Liver (tissue), 8 donors: ENCODE measurements at regions not wholly inside any gene's neighbourhood (a gene's known extent, or its start where the extent isn't known, plus 50 kb on each side); places are given as distances from the start of the nearest gene placed in this dataset.

Experiments used
- DNase-seq: peaks from one replicate; pipeline ENCODE4 v3.0.0-alpha.2; 2017; ENCODE audit warnings: low spot score
- H3K27ac ChIP-seq, 2 donors: one replicate each; pipeline ENCODE4 v1.7.0; 2013; ENCODE audit warnings: inconsistent platforms in 2 of 2, low read length in 2 of 2, control low read depth in 1 of 2, low read depth in 1 of 2, mild to moderate bottlenecking in 1 of 2
- H3K27me3 ChIP-seq, 4 donors: one replicate each; pipeline versions ENCODE4 v1.6.1 to v1.7.0; 2013; ENCODE audit warnings: low read length in 3 of 4, inconsistent platforms in 1 of 4, mild to moderate bottlenecking in 1 of 4, moderate library complexity in 1 of 4; ENCODE audit not compliant: control insufficient read depth in 4 of 4, insufficient read depth in 4 of 4
- H3K36me3 ChIP-seq, 4 donors: one replicate each; pipeline versions ENCODE4 v1.6.1 to v1.7.0; 2013; ENCODE audit warnings: low read length in 3 of 4, mild to moderate bottlenecking in 3 of 4, low read depth in 1 of 4, moderate library complexity in 1 of 4; ENCODE audit not compliant: control insufficient read depth in 4 of 4, insufficient read depth in 3 of 4
- H3K4me1 ChIP-seq, 4 donors: one replicate each; pipeline versions ENCODE4 v1.6.1 to v1.7.0; 2013; ENCODE audit warnings: low read length in 3 of 4, mild to moderate bottlenecking in 3 of 4, moderate library complexity in 1 of 4; ENCODE audit not compliant: control insufficient read depth in 4 of 4, insufficient read depth in 4 of 4
- H3K4me3 ChIP-seq, 3 donors: one replicate each; pipeline versions ENCODE4 v1.6.1 to v1.7.0; 2013; ENCODE audit warnings: low read length in 3 of 3, control low read depth in 1 of 3, low read depth in 1 of 3, mild to moderate bottlenecking in 1 of 3
- H3K9ac ChIP-seq, 2 donors: one replicate each; pipeline ENCODE4 v1.7.0; 2013; ENCODE audit warnings: low read length in 2 of 2, mild to moderate bottlenecking in 2 of 2, moderate library complexity in 2 of 2, control low read depth in 1 of 2, low read depth in 1 of 2
- H3K9me3 ChIP-seq, 4 donors: one replicate each; pipeline versions ENCODE4 v1.6.1 to v1.7.0; 2013; ENCODE audit warnings: low read length in 3 of 4; ENCODE audit not compliant: control insufficient read depth in 4 of 4
- CTCF ChIP-seq: fragments of 150-350 bp; IDR thresholded peaks from 2 replicates; pipeline ENCODE4 v1.5.1; 2017; ENCODE audit warnings: improper control_type of control experiment, low read depth, low read length; ENCODE audit not compliant: missing input control
- EGR1 ChIP-seq, 2 donors: IDR thresholded peaks; 2 replicates each; pipeline ENCODE4 v1.6.1; 2016 to 2018; ENCODE audit warnings: antibody characterized with exemption in 2 of 2, low read depth in 2 of 2
- FOXA2 ChIP-seq: IDR thresholded peaks from 2 replicates; pipeline ENCODE4 v1.6.1; 2016; ENCODE audit warnings: antibody characterized with exemption
- JUND ChIP-seq, 2 donors: IDR thresholded peaks; 2 replicates each; pipeline ENCODE4 v1.6.1; 2016; ENCODE audit warnings: antibody characterized with exemption in 2 of 2
- NR2F2 ChIP-seq: IDR thresholded peaks from 2 replicates; pipeline ENCODE4 v1.6.1; 2016; ENCODE audit warnings: antibody characterized with exemption
- WGBS: extraction: QIAGEN DNeasy Blood & Tissue Kit; methylation state at CpG from one replicate; pipeline ENCODE4 v1.1.7; 2013; 5-methylcytosine and 5-hydroxymethylcytosine counted together
- TF ChIP-seq, protein P1 (sequence below): IDR thresholded peaks from 2 replicates; pipeline ENCODE4 v1.6.1; 2016; ENCODE audit warnings: antibody characterized with exemption, mild to moderate bottlenecking
- TF ChIP-seq, protein P2 (sequence below): IDR thresholded peaks from 2 replicates; pipeline ENCODE4 v1.6.1; 2016; ENCODE audit warnings: antibody characterized with exemption
- donor health status: healthy.
- donor health status: healthy.
- donor health status: healthy.
- donor health status: healthy.
- donor health status: healthy.

DNA sequence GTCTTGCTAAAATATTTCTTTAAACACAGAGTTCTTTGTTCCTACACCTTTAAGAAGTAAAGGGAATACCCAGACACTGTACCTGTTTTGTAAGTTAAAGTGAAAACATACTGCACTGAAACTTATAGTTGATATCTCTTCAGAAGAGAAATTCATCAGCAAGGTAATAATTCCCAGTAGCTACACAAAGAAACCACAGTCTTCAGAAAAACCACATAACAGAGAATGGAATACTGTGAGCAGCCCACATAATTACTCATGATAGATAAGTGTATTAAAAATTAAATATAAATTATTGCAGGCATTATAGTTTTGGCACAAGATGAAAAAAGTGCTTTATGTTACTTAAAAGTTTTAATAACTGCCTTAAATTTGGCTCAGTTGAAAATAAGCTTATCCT is 276.6 kb downstream of the SETD4 start (continued):
- TF ChIP-seq, protein P1, sequence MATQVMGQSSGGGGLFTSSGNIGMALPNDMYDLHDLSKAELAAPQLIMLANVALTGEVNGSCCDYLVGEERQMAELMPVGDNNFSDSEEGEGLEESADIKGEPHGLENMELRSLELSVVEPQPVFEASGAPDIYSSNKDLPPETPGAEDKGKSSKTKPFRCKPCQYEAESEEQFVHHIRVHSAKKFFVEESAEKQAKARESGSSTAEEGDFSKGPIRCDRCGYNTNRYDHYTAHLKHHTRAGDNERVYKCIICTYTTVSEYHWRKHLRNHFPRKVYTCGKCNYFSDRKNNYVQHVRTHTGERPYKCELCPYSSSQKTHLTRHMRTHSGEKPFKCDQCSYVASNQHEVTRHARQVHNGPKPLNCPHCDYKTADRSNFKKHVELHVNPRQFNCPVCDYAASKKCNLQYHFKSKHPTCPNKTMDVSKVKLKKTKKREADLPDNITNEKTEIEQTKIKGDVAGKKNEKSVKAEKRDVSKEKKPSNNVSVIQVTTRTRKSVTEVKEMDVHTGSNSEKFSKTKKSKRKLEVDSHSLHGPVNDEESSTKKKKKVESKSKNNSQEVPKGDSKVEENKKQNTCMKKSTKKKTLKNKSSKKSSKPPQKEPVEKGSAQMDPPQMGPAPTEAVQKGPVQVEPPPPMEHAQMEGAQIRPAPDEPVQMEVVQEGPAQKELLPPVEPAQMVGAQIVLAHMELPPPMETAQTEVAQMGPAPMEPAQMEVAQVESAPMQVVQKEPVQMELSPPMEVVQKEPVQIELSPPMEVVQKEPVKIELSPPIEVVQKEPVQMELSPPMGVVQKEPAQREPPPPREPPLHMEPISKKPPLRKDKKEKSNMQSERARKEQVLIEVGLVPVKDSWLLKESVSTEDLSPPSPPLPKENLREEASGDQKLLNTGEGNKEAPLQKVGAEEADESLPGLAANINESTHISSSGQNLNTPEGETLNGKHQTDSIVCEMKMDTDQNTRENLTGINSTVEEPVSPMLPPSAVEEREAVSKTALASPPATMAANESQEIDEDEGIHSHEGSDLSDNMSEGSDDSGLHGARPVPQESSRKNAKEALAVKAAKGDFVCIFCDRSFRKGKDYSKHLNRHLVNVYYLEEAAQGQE: no peak
- TF ChIP-seq EGR1 (IDR thresholded peaks at IDR 0.05; ENCODE audit: low read depth in 2 of 2): no peak

DNA sequence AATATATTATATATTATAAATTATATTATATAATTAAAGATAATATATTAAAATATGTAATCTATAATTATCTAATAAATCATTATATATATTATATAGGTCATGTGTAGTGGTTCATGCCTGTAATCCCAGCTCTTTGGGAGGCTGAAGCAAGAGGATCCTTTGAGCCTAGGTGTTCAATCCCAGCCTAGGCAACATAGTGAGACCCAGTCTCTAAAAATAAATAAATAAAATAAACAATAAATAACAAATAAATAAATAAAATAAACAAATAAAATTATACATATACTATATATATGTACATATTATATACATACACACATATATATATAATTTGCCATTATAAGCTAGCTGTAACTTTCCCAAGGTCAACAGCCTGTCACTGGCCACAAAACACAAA is 277.7 kb downstream of the SETD4 start:
- Histone ChIP-seq H3K9ac (no peak overlapping the region), H3K4me3 (no peak overlapping the region), H3K4me1 (peaks cover 0 to 3% (median under 1%) of the 10 kb centered on the region in 4 donors), H3K27ac (no peak overlapping the region), H3K9me3 (no peaks in the 10 kb centered on the region), H3K36me3 (no peaks in the 10 kb centered on the region), H3K27me3 (no peaks in the 10 kb centered on the region)
- DNase-seq: no peak
- TF ChIP-seq, protein P1: no peak
- no peak for TF ChIP-seq NR2F2

DNA sequence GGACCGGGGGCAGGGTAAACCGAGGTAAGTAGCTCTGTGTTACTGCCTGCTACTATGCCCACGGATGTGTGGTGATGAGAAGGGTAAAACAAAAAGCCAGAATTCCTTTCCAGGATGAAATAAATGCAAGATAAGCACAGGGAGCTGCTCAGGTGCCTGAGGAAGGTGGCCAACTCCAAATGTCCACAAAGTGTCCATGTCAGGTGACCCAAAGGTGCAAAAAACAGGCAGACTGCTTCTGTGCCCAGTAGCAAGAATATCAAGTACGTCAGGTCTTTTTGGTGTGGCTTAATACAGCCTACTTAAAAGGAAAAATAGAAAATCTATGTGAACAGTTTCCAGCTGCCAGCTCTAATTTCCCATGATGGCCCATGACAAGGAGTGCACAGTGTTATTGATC is 279.3 kb downstream of the SETD4 start:
- TF ChIP-seq CTCF (no peak), JUND (IDR thresholded peaks at IDR 0.05) (no peak), FOXA2 (no peak)
- TF ChIP-seq, protein P2, sequence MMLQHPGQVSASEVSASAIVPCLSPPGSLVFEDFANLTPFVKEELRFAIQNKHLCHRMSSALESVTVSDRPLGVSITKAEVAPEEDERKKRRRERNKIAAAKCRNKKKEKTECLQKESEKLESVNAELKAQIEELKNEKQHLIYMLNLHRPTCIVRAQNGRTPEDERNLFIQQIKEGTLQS: no peak
- H3K27ac ChIP-seq: no peak overlapping the region
- H3K9me3 ChIP-seq: no peaks in the 10 kb centered on the region
- no peak overlapping the region for H3K4me3 ChIP-seq
- peaks cover 0 to 3% (median under 1%) of the 10 kb centered on the region in 4 donors for H3K4me1 ChIP-seq
- no peak overlapping the region for H3K9ac ChIP-seq
- no peaks in the 10 kb centered on the region for H3K27me3 ChIP-seq
- 83% methylated on average over 4 of the region's 4 CpGs for WGBS
- no peak for DNase-seq
- H3K36me3 ChIP-seq: no peaks in the 10 kb centered on the region
